GM10248 (cell line): ENCODE measurements at regions not wholly inside any gene's neighbourhood (a gene's known extent, or its start where the extent isn't known, plus 50 kb on each side); places are given as distances from the start of the nearest gene placed in this dataset.

Experiments
- CTCF ChIA-PET: fragments of 300-600 bp; sonication (Branson Sonifier 250); formaldehyde crosslinking; extraction: SDS; loops from one replicate; lab custom pipeline; 2021; ENCODE audit warnings: antibody characterized with exemption; lab: Yijun Ruan, JAX
- POLR2A ChIA-PET: fragments of 350-650 bp; sonication (Branson Sonifier 250); formaldehyde crosslinking; extraction: SDS; loops from one replicate; lab custom pipeline; 2020; ENCODE audit warnings: antibody characterized with exemption; lab: Yijun Ruan, JAX
- DNase-seq: peaks from one replicate; pipeline ENCODE4 v3.0.0; 2012; ENCODE audit errors: extremely low spot score
- TF ChIP-seq, protein P1 (sequence below): IDR thresholded peaks from 2 replicates; pipeline ENCODE4 v1.5.1; 2012; ENCODE audit warnings: mild to moderate bottlenecking, low read depth; ENCODE audit errors: extremely low read depth, missing control alignments, control extremely low read depth

DNA sequence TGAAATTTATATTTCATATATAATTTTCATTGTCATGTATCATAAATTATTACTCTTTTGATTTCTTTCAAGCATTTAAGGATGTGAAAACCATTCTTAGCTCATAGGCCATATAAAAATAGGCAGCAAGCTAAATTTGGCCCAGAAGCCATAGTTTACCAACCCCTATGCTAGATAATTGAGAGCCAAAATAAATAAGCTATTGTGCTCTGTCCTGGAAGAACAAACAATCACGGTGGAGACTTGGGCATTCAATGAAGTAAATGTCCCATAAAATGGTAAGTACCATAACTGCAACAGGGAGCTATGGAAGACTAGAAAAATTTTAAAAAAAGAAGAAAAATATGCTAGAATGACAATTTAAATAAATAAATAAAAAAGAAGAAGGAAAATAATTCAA lies 60.9 kb upstream of the PACRGL start:
- ChIA-PET POLR2A (no interaction called here), CTCF (interaction anchor here (0.7 kb wide), 1 partner anchor 15 kb away, joined by 3 read pairs; no protein-coding TSS in a partner anchor)

DNA sequence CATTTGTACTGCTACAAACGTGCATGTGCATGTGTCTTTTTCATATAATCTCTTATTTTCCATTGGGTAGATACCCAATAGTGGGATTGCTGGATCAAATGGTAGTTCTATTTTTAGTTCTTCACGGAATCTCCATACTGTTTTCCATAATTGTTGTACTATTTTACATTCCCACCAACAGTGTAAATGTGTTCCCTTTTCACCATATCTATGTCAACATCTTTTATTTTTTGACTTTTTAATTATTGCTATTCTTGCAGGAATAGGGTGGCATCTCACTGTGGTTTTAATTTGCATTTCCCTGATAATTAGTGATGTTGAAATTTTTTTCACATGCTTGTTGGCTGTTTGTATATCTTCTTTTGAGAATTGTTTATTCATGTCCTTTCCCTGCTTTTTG lies 59.3 kb upstream of the PACRGL start:
- POLR2A ChIA-PET: no interaction called here
- TF ChIP-seq, protein P1, sequence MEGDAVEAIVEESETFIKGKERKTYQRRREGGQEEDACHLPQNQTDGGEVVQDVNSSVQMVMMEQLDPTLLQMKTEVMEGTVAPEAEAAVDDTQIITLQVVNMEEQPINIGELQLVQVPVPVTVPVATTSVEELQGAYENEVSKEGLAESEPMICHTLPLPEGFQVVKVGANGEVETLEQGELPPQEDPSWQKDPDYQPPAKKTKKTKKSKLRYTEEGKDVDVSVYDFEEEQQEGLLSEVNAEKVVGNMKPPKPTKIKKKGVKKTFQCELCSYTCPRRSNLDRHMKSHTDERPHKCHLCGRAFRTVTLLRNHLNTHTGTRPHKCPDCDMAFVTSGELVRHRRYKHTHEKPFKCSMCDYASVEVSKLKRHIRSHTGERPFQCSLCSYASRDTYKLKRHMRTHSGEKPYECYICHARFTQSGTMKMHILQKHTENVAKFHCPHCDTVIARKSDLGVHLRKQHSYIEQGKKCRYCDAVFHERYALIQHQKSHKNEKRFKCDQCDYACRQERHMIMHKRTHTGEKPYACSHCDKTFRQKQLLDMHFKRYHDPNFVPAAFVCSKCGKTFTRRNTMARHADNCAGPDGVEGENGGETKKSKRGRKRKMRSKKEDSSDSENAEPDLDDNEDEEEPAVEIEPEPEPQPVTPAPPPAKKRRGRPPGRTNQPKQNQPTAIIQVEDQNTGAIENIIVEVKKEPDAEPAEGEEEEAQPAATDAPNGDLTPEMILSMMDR: no peak
- DNase-seq: no peak
- CTCF ChIA-PET: no interaction called here

More for the DNA sequence above, 60.9 kb upstream of the PACRGL start:
- DNase-seq: no peak
- TF ChIP-seq, protein P1: no peak

DNA sequence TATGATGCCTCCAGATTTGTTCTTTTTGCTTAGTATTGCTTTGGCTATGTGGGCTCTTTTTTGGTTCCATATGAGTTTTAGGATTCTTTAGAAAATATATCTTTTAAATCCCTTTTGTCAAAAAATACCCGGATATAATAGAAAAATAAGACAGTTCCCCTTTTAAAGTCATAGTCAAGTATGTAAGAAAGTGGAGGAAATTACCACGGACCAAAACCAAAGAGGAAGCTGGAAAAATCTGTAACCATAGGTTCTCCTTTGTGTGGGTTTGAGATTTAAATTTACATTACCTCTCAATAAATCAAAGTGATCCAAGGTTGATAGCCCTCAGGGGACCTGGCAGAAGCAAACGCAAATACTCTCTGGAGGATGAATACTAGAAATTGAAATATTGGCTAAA lies 58.3 kb upstream of the PACRGL start:
- CTCF ChIA-PET: no interaction called here
- no peak for DNase-seq
- POLR2A ChIA-PET: no interaction called here
- TF ChIP-seq, protein P1: no peak

DNA sequence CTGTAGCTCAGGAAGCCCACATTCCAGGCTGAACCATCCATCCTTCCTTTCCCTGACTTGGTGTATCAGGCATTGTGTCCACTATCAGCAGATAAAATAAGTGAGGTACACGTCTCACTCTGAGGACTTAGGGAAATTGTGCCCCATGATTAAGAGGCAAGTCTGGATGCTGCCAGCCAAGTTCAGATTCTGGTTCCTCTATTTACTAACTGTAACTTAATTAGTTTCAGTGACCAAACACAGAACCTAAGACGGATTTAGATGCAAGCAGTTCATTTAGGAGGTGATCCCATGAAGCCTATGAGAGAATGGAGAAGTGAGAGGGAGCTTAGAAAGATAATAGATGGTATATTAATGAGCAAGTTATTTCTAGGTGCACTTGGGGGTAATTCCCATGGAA lies 56.6 kb upstream of the PACRGL start:
- ChIA-PET CTCF (interaction anchor here (1.2 kb wide), 1 partner anchor 22 kb away, joined by 3 read pairs; no protein-coding TSS in a partner anchor), POLR2A (no interaction called here)
- TF ChIP-seq, protein P1: no peak
- DNase-seq: no peak

DNA sequence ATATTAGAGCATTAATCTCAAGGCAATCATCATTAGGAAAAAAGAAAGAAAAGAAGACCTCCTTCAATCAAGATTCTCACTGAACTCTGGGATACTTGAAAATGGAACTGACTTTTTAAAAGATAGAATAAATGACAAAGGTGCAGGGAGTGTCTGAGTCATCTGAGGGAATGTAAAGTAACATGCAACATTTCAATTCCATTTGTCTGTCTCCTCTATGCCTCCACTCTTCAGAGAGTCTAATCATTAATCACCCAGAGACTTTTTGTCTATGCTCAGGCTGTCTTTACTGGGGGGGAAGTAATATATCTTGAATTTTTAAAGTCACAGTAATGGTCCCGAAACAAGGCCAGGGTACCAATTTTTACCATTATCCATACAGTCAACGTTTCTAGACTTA lies 55.0 kb upstream of the PACRGL start:
- TF ChIP-seq, protein P1: no peak
- ChIA-PET POLR2A (no interaction called here), CTCF (no interaction called here)
- no peak for DNase-seq

DNA sequence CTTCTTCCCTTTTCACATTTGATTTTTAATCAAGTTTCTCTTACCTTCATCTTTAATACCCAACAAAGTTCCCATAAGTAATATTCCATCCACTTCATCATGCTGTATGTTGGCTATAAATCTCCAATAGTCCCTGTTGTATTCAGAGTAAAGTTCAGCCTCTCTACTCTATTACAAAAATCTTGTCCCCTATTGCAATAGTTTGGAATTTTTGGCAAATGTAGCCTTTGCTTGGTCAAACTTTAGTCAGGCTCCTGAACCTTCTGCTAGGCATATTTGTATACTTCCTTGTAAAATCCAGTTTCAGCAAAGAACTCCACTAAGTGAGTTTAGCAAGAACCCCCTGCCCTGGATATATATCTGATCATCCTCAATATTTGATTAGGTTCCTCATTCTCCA lies 54.0 kb upstream of the PACRGL start:
- ChIA-PET POLR2A (no interaction called here), CTCF (no interaction called here)
- TF ChIP-seq, protein P1: no peak
- DNase-seq: no peak
